Fibroblast of lung (primary cell): ENCODE measurements at regions not wholly inside any gene's neighbourhood (a gene's known extent, or its start where the extent isn't known, plus 50 kb on each side); places are given as distances from the start of the nearest gene placed in this dataset.
"Not testable (repeated sequence)": the region's sequence is repeated elsewhere in the genome, so short reads cannot be mapped to it uniquely, and the experiment has no call there.

Experiments used
- DNase-seq, 2 donors: peaks; one replicate each; pipeline versions ENCODE4 v3.0.0 to v3.0.0-alpha.2; 2010; ENCODE audit warnings: low read depth in 2 of 2
- H2AFZ ChIP-seq: 2 replicates; pipeline ENCODE4 v1.5.1; 2012; ENCODE audit warnings: low read length, control low read depth, inconsistent platforms
- H3K27ac ChIP-seq: 2 replicates; pipeline ENCODE4 v1.5.1; 2011; ENCODE audit warnings: low read length, control low read depth; ENCODE audit not compliant: insufficient read depth
- H3K27me3 ChIP-seq: 2 replicates; pipeline ENCODE4 v1.5.1; 2011; ENCODE audit warnings: mild to moderate bottlenecking, low read length; ENCODE audit not compliant: control insufficient read depth, insufficient read depth
- H3K36me3 ChIP-seq: 2 replicates; pipeline ENCODE4 v1.5.1; 2011; ENCODE audit warnings: low read length; ENCODE audit not compliant: control insufficient read depth, insufficient read depth
- H3K4me1 ChIP-seq: 2 replicates; pipeline ENCODE4 v1.5.1; 2011; ENCODE audit warnings: low read length; ENCODE audit not compliant: control insufficient read depth, insufficient read depth; ENCODE audit errors: extremely low read depth
- H3K4me2 ChIP-seq: 2 replicates; pipeline ENCODE4 v1.5.1; 2011; ENCODE audit warnings: low read length, control low read depth; ENCODE audit not compliant: insufficient read depth; ENCODE audit errors: extremely low read depth
- H3K4me3 ChIP-seq, 4 experiments: fragments of 200-600 bp in 1 of 4; sonication (generic) in 1 of 4; replicated peaks in 1 of 4; 2 replicates each; pipeline ENCODE4 v1.5.1; 2011 to 2016; ENCODE audit warnings: low read length in 4 of 4, low read depth in 3 of 4, mild to moderate bottlenecking in 3 of 4, control low read depth in 2 of 4, inconsistent platforms in 1 of 4, mixed read lengths in 1 of 4; ENCODE audit not compliant: insufficient read depth in 1 of 4; ENCODE audit errors: control extremely low read depth in 1 of 4
- H3K79me2 ChIP-seq: 2 replicates; pipeline ENCODE4 v1.5.1; 2012; ENCODE audit warnings: mild to moderate bottlenecking, low read length, inconsistent platforms; ENCODE audit not compliant: control insufficient read depth, insufficient read depth
- H3K9ac ChIP-seq: 2 replicates; pipeline ENCODE4 v1.5.1; 2011; ENCODE audit warnings: mild to moderate bottlenecking, low read length, control low read depth; ENCODE audit not compliant: insufficient read depth
- H3K9me3 ChIP-seq: 2 replicates; pipeline ENCODE4 v1.5.1; 2012; ENCODE audit warnings: low read depth, low read length; ENCODE audit not compliant: control insufficient read depth, insufficient read depth
- H4K20me1 ChIP-seq: 2 replicates; pipeline ENCODE4 v1.5.1; 2011; ENCODE audit warnings: low read length; ENCODE audit not compliant: control insufficient read depth, insufficient read depth; ENCODE audit errors: extremely low read depth
- EZH2 ChIP-seq: IDR thresholded peaks from 2 replicates; pipeline ENCODE4 v1.5.1; 2012; ENCODE audit warnings: low read length, control low read depth, mild to moderate bottlenecking; ENCODE audit errors: missing control alignments
- TF ChIP-seq, protein P1 (sequence below), 2 donors: IDR thresholded peaks in 1 of 2; conservative IDR thresholded peaks in 1 of 2; 1 replicate in 1 of 2; 2 replicates in 1 of 2; pipeline ENCODE4 v1.5.1; 2011 to 2012; ENCODE audit warnings: low read length in 2 of 2, control low read depth in 1 of 2, inconsistent platforms in 1 of 2, low read depth in 1 of 2, mild to moderate bottlenecking in 1 of 2

DNA sequence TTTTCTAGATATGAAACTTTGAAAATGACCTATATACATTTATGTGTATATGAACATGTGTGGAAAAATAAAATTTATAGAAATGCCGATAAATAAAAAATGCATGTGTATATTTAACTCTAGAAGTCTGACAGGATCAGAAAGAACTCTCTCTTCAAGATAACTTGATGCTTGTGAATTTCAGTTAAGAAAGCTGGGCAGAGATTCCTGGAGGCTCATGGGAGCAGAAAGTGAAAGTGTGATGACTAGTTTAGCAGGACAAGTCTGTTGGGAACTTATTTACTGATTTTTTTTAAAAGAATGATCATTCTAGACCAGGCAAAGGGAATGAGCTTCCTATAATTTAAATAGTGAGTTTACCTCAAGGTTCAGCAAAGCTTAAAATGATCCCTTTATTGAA, 81.5 kb upstream of the KCNAB1 start:
- no peaks in the 10 kb centered on the region for H3K4me1 ChIP-seq
- no peak overlapping the region for H3K4me3 ChIP-seq
- H3K4me2 ChIP-seq, result no peak overlapping the region
- no peak overlapping the region for H2AFZ ChIP-seq
- DNase-seq, result peak; percentile 8 to 9
- H3K27me3 ChIP-seq, result no peaks in the 10 kb centered on the region
- no peaks in the 10 kb centered on the region for H4K20me1 ChIP-seq
- H3K79me2 ChIP-seq, result no peaks in the 10 kb centered on the region
- H3K9ac ChIP-seq, result no peak overlapping the region
- no peaks in the 10 kb centered on the region for H3K9me3 ChIP-seq
- TF ChIP-seq, protein P1, sequence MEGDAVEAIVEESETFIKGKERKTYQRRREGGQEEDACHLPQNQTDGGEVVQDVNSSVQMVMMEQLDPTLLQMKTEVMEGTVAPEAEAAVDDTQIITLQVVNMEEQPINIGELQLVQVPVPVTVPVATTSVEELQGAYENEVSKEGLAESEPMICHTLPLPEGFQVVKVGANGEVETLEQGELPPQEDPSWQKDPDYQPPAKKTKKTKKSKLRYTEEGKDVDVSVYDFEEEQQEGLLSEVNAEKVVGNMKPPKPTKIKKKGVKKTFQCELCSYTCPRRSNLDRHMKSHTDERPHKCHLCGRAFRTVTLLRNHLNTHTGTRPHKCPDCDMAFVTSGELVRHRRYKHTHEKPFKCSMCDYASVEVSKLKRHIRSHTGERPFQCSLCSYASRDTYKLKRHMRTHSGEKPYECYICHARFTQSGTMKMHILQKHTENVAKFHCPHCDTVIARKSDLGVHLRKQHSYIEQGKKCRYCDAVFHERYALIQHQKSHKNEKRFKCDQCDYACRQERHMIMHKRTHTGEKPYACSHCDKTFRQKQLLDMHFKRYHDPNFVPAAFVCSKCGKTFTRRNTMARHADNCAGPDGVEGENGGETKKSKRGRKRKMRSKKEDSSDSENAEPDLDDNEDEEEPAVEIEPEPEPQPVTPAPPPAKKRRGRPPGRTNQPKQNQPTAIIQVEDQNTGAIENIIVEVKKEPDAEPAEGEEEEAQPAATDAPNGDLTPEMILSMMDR (conservative IDR thresholded peaks at IDR 0.05 in 1 of 2, IDR thresholded peaks at IDR 0.05 in 1 of 2; ENCODE audit: low read depth in 1 of 2, low read length in 2 of 2), result no peak
- no peak for TF ChIP-seq EZH2
- H3K36me3 ChIP-seq, result no peaks in the 10 kb centered on the region
- H3K27ac ChIP-seq, result no peak overlapping the region

GRCh38 chr3:156040041-156040440, 80.3 kb upstream of the KCNAB1 start:
- no peaks in the 10 kb centered on the region for H3K9me3 ChIP-seq
- no peaks in the 10 kb centered on the region for H3K4me1 ChIP-seq
- no peak for DNase-seq
- H3K9ac ChIP-seq, result no peak overlapping the region
- no peak overlapping the region for H2AFZ ChIP-seq
- TF ChIP-seq, protein P1 (conservative IDR thresholded peaks at IDR 0.05 in 1 of 2, IDR thresholded peaks at IDR 0.05 in 1 of 2; ENCODE audit: low read depth in 1 of 2, low read length in 2 of 2), result no peak
- TF ChIP-seq EZH2, result no peak
- no peak overlapping the region for H3K4me2 ChIP-seq
- no peak overlapping the region for H3K27ac ChIP-seq
- H3K4me3 ChIP-seq, result no peak overlapping the region
- no peaks in the 10 kb centered on the region for H3K27me3 ChIP-seq
- H3K79me2 ChIP-seq, result no peaks in the 10 kb centered on the region
- H4K20me1 ChIP-seq, result no peaks in the 10 kb centered on the region
- no peaks in the 10 kb centered on the region for H3K36me3 ChIP-seq

DNA sequence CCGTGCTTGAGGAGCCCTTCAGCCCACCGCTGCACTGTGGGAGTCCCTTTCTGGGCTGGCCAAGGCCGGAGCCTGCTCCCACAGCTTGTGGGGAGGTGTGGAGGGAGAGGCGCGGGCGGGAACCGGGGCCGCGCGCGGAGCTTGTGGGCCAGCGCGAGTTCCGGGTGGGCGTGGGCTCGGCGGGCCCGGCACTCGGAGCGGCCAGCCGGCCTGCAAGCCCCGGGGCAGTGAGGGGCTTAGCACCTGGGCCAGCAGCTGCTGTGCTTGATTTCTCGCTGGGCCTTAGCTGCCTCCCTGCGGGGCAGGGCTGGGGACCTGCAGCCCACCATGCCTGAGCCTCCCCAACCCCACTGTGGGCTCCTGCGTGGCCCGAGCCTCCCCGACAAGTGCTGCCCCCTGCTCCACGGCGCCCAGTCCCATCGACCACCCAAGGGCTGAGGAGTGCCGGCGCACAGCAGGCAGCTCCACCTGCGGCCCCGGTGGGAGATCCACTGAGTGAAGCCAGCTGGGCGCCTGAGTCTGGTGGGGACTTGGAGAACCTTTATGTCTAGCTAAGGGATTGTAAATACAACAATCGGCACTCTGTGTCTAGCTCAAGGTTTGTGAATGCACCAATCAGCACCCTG, 79.0 kb upstream of the KCNAB1 start:
- H3K79me2 ChIP-seq, H3K9me3 ChIP-seq, H3K36me3 ChIP-seq, H4K20me1 ChIP-seq, H3K27me3 ChIP-seq, H3K27ac ChIP-seq, H2AFZ ChIP-seq, H3K9ac ChIP-seq, DNase-seq, H3K4me1 ChIP-seq, H3K4me2 ChIP-seq, H3K4me3 ChIP-seq: not testable (repeated sequence)

- not testable (repeated sequence) for H3K4me3 ChIP-seq, H3K9ac ChIP-seq, H3K4me1 ChIP-seq, H4K20me1 ChIP-seq, DNase-seq, H3K9me3 ChIP-seq, H3K27ac ChIP-seq, H3K79me2 ChIP-seq, H2AFZ ChIP-seq, H3K27me3 ChIP-seq, H3K4me2 ChIP-seq, H3K36me3 ChIP-seq
These were observed 78.5 kb upstream of the KCNAB1 start for GRCh38 chr3:156041856-156042255.
